HL-60 (cell line): ENCODE measurements at regions not wholly inside any gene's neighbourhood (a gene's known extent, or its start where the extent isn't known, plus 50 kb on each side); places are given as distances from the start of the nearest gene placed in this dataset.

Source experiments
- DNase-seq, 2 experiments: peaks; one replicate each; pipeline ENCODE4 v3.0.0-alpha.2; 2010 to 2020; ENCODE audit warnings: low read depth in 1 of 2, low spot score in 1 of 2
- H3K27ac ChIP-seq: fragments of 250-450 bp; sonication (Bioruptor Pico); replicated peaks from 2 replicates; pipeline ENCODE4 v1.5.1; 2020; ENCODE audit warnings: mild to moderate bottlenecking, moderate library complexity
- H3K27me3 ChIP-seq: fragments of 250-450 bp; sonication (Bioruptor Pico); 2 replicates; pipeline ENCODE4 v1.5.1; 2021; ENCODE audit warnings: mild to moderate bottlenecking, moderate library complexity; ENCODE audit not compliant: insufficient read depth, poor library complexity, severe bottlenecking
- H3K4me3 ChIP-seq: replicated peaks from 2 replicates; pipeline ENCODE4 v1.5.1; 2011; ENCODE audit warnings: mild to moderate bottlenecking, control low read depth, low read length; ENCODE audit not compliant: insufficient read depth
- CTCF ChIP-seq: IDR thresholded peaks from one replicate; pipeline ENCODE4 v1.5.1; 2011; ENCODE audit warnings: low read length, control low read depth, inconsistent platforms; ENCODE audit not compliant: insufficient read depth
- GABPA ChIP-seq: IDR thresholded peaks from 2 replicates; pipeline ENCODE4 v1.6.1; 2012; ENCODE audit warnings: low read depth
- POLR2AphosphoS5 ChIP-seq: IDR thresholded peaks from 2 replicates; pipeline ENCODE4 v1.6.1; 2012; ENCODE audit warnings: low read depth
- REST ChIP-seq: IDR thresholded peaks from 2 replicates; pipeline ENCODE4 v1.6.1; 2012; ENCODE audit warnings: low read depth; ENCODE audit not compliant: insufficient replicate concordance
- SPI1 ChIP-seq: IDR thresholded peaks from 2 replicates; pipeline ENCODE4 v1.6.1; 2012; ENCODE audit warnings: low read depth, mild to moderate bottlenecking, borderline replicate concordance

- Histone ChIP-seq H3K4me3 (no peak overlapping the region), H3K27ac (no peak overlapping the region), H3K27me3 (peaks cover 4% of the 10 kb centered on the region)
- DNase-seq: no peak
- no peak for TF ChIP-seq POLR2AphosphoS5
- TF ChIP-seq REST: no peak
- no peak for TF ChIP-seq SPI1
- no peak for TF ChIP-seq GABPA
- no peak for TF ChIP-seq CTCF
These were observed 262.7 kb downstream of the REEP3 start for GRCh38 chr10:63783882-63784281.

- no peak for DNase-seq
These were observed 267.1 kb downstream of the REEP3 start for GRCh38 chr10:63788152-63788821.

More at GRCh38 chr10:63788152-63788821, 267.1 kb downstream of the REEP3 start:
- Histone ChIP-seq H3K4me3 (no peak overlapping the region), H3K27ac (no peak overlapping the region), H3K27me3 (no peaks in the 10 kb centered on the region)
- no peak for TF ChIP-seq CTCF
- no peak for TF ChIP-seq SPI1
- TF ChIP-seq REST: no peak
- TF ChIP-seq GABPA: no peak
